ENCODE measurements at regions not wholly inside any gene's neighbourhood (a gene's known extent, or its start where the extent isn't known, plus 50 kb on each side); places are given as distances from the start of the nearest gene placed in this dataset.

DNA sequence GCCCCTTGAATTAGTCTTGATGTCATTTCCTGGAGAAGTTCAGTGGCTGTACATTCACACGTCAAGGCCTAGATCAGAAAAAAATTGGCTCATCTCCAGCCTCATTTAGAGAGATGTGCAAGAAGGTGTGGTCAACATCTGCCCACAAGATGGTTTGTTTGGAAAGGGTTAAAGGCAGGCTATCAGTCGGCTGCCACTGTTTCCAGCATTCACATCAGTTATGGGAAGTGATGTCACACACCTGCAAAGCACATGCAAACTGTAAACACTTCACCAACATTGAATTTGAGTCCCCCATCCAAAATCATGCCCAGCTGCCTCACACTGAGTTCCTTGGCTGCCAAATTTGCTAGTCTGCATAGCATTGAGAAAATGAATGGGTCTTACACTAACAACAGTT lies 498.3 kb upstream of the INTU start:
- DNase-seq (ENCODE audit: low read depth in 2 of 2): no peak

DNA sequence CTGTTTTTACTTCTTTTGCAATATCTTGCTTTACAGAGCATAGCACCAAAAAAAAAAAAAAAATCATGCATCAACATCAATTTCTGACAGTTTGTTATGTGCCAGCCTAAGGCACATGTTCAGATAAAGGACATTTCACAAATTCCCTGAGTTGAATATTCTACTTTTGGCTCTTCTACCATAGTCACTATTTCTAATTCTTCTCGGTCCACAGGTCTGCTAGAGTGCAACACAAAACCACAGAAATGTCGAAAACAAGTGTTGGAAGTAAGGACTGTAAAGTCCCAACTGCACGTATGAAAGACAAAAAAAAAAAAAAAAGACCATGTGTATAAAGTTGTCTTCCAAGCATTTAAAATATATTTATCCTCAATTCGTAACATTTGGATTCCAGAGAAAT lies 494.2 kb upstream of the INTU start:
- DNase-seq (ENCODE audit: low read depth in 2 of 2): no peak

DNA sequence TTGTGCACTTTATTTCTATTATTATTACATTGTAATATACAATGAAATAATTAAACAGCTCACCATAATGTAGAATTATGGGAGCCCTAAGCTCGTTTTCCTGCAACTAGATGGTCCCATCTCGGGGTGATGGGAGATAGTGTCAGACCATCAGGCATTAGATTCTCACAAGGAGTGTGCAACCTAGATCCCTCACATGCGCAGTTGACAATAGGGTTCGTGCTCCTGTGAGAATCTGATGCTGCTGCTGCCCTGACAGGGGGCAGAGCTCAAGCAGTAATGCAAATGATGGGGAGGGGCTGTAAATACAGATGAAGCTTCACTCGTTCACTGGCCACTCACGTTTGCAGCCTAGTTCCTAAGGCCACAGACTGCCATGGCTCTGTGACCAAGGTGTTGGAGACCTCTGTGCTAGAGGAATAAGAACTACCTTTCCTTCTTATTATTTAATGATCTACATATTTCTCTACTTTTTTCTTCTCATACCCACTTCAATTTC lies 492.9 kb upstream of the INTU start:
- no peak for DNase-seq (ENCODE audit: low read depth in 2 of 2)

DNA sequence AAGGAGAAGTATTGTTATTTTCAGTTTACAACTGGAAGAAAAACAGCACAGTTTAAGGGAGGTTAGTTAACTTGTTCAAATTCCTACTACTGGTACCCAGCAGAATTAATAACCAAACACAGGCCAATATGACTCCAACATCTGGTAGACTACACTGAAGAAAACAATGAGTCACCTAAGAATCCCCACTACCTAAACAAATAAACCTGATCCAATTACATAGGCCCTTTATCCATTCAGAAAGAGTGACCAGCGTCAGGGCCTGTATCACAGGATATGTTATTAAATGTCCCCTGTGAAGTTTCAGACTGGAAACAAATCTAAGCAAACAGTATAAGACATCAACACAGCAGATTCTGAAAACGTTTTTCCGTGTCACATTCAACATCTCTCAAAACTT lies 492.5 kb upstream of the INTU start:
- DNase-seq (ENCODE audit: low read depth in 2 of 2): no peak

DNA sequence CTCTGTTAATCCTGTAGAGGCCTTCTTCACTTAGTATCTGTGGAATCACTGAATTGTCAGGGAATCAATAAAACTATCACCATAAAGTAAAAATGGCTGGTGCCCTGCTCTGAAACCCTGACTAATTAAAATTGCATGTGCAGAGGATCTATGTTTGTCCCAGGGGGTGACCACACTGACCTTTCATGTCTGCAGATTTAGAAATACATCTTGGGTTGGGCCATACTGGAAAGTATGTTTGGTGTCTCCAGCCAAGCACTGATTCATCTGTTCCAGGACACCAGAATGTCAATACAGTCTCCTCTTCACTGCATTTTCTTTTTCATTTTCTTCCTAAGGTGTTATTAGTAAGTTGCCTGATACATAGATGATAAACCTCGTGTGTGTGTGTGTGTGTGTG lies 490.9 kb upstream of the INTU start:
- DNase-seq (ENCODE audit: low read depth in 2 of 2): no peak

DNA sequence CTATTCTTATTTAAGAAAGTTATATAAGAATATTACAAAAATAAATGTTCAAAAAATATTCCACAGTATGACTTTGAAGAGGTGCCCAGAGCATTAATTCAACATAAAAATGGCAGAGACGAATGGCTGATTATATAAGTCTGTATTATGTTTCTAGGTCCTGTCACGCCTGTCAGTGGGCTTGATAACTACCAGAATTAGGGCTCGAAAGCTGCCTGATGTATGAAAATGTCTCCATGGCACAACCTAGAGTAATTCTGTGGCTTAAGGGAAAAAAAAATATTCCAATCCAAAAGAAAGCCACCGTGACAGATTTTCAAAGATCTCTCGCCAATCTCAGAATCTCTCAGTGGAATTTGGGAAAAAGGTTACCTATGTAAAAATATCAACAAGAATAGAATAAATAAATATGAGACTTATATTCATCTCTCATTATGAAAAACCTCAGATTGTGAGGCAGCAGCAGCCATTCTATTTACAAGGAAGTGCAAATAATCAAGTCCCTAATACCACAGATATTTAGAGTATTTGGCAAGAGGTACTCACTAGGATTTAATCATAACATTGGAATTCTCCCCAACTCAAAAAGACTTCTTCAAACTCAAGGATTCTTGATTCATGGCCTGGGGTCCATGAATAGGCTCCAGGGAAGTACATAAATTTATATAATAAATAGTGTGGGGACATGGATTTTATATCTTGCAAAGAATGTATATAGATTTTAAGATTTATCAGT lies 489.1 kb upstream of the INTU start:
- no peak for DNase-seq (ENCODE audit: low read depth in 2 of 2)

DNA sequence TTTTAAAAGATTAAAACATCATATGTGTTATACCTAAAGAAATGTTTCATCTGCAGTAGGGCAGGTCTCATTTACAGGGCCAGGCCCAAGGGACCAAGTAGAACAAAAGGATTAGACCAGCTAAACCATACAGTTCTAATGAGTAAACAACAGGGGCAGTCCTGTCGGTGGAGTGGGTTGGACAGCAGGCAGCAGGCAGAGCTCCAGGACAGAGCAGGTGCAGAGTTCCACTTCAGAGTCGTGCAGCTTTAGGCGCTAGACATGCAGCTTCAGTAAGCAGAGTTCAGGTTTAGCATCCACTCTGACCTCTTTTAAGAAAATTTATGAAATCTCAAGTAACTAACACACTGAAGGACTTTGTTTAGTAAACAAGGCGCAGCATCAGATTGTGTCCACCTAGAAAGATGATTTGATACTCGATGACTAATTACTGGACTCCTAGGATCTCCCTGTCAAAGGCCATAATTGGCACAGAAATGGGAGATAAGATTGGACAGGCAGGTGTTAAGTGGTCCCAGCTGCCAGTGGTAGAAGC lies 487.7 kb upstream of the INTU start:
- no peak for DNase-seq (ENCODE audit: low read depth in 2 of 2)

DNA sequence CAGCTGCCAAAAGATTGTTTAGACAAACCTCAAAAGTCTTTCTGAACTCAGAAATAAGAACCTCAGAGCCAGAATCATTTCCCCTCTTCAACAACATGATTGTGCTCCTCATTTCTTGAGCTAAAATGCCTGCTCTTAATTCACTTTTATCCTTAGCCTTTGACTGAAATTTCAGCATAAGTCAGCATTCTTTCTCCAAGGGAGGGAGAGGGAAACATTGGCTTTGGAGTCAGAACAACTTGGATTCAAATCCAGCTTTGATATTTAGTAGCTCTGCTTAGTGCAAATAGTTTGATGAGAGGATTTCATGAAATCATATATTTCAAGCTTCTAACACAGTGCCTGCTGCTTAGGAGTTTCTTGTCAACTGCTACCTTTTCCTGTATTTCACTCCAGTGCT lies 484.6 kb upstream of the INTU start:
- DNase-seq (ENCODE audit: low read depth in 2 of 2): no peak

DNA sequence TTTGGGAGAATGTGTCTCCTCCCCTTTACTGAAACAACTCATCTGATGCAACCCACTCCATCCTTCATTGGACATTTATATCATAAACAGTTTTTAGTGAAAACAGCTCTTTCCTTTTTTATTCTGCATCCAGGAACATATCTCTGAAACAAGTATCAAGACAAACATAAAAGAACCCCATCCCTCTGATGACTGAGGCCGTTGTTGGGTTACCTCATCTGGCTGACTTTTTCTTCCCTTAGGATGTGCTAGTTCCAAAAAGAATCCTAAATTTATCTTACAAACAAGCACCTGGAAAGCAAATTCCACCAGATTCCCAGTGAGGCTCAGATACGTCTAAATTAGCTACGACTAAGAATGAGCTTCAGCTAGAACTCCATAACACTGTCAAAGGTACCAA lies 483.7 kb upstream of the INTU start:
- no peak for DNase-seq (ENCODE audit: low read depth in 2 of 2)

DNA sequence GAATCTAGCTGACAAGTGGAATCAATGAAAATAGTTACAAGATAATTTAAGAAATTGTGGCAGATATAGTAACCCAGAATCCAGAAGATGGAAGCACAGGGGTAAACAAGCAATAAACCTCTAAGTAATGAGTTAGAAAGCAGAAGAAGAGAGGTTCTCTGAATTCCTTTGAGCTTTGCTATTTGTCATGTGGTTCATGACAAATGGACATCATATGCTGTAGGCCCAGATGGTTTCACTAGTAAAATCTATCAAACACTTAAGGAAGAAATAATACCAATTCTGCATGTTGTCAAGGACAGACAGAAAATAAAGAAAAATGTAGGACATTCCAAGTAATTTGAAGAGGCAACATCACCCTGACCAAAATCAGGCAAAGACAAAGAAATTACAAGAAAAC lies 480.8 kb upstream of the INTU start:
- no peak for DNase-seq (ENCODE audit: low read depth in 2 of 2)

DNA sequence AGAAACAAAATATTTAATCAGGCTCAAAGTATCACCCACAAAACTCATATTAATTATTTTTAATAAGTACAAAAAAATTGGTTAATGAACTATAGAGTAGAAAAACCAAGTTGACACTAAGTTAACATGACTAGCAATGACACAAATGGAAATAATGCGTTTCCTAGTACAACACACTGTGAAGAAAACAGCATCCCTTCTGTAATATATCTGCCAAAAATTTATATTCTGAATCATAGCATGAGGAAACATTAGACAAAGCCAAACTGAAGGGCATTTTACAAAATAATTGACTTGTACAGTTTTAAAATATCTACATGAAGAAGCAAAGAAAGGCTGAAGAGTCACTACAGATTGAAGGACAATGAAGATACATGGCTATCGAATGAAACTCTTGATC lies 477.6 kb upstream of the INTU start:
- no peak for DNase-seq (ENCODE audit: low read depth in 2 of 2)

DNA sequence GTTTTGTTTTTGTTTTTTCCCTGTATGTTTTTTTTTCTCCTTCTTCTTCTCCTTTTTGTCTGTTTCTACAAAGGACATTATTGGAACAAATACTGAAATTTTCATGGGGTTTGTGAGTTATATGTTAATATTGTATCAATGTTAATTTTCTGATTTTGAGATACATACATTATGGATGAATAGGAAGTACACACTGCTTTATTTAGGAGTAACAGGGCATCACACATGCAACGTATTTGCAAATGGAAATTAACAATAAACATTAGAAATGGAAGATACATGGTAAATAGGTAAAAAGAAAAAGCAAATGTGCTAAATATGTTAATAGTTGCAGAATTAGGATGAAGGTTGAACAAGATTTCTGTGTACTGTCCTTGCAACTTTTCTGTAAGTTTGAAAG lies 477.2 kb upstream of the INTU start:
- no peak for DNase-seq (ENCODE audit: low read depth in 2 of 2)

DNA sequence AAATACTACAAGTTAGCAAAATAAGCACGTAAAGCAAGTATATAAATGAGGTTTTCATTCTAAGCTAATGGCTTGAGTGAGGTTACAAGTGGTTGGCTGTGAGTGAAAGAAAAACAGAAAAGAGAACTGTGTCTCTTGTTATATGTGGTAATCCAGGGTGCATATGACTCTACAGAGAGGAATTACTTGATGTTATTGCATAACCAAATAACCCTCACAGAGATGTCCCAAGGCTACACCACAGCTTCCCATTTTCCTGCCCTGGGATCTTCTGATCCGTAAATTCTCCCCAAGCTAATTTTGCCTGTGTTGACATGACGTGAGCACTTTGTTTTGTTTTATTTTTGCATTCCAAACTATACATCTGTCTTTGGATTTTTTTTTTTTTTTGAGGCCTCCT lies 470.0 kb upstream of the INTU start:
- DNase-seq (ENCODE audit: low read depth in 2 of 2): no peak

DNA sequence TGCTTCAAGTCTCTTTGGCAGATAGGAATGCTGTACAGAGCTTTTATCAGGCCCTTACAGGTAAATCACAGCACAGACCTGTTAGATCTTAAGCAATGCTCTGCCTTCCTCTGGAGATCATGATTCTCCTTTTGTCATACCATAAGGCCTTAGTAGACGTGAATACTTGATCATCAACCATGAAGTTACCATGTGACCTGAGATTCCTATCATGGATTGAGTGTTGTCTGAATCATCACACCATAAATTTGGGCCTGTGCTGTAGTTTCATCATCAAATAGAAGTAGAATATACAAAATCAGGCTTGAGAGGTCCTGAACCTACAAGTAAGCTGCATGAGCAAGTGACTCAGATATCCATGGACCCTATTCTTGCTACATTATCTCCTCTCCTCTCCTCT lies 466.8 kb upstream of the INTU start:
- DNase-seq (ENCODE audit: low read depth in 2 of 2): no peak

DNA sequence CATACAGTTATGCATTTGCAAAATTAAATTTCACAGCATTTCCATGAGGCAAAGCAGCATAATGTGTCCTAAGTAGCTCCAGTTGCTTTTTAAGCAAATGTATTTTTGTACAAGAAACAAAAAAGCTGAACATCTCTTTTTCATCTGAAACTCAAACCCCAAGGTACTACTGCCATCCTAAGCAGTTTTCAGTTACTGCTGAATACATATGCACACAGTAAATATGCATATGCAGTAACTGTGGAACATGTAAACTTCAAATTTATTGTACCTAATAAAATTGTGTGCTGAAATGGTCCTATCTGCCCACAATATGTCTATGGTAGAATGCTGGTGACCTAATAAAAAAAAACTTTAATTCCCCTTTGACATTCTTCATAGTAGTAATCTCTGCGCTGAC lies 458.6 kb upstream of the INTU start:
- DNase-seq (ENCODE audit: low read depth in 2 of 2): no peak

DNA sequence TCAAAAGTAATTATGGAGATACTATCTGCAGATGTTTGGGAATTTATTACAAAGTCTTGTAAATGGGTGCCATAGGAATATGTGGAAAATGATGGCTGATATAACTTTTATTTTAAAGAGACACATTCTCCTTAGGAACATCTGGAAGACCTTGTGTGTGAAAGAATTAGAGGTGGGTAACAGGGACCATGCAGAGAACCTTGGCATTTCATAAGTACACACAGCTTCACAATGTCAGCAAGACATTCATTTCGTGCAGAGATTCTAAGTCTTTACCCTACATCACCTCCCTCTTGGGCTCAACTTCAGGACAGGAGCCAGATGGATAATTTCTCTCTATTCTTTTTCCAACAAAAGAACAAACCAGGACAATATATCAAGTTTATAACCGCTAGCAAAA lies 458.1 kb upstream of the INTU start:
- DNase-seq (ENCODE audit: low read depth in 2 of 2): no peak

DNA sequence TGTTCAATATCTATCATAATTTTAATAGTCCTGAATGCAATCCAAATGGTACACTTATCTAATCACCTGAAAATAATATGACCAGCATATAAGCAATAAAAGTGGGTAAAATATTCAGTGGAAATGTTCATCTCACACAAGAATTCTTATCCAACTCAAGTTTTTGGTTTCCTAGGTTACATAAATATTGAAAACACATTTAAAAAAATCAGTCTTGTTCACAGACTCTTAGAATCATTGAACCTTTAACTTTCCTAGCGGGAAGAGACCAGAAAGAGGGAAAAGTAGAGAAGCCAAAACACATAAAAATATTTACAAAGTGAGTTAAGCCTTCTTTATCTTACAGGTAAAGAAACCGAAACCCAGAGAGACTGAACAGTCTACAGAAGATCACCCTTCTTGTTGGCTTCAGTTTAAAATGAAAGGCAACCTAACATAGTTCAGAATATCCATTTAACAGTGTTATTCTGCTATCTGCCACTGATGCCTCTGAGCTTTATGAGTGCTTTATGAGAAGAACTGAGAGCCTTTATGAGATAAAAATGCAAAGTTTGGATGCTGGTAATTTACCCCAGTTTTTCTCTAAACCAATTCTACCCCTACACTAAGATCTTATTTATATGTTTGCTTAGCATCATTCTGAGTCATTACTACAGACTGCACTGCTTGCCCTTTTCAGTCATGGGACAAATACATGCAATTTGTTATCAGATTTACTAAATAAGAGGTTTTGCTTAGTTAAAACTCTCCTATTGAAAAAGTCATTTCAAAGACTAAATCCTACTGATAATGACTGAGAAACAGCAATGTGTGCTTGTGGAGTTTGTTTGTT lies 453.3 kb upstream of the INTU start:
- no peak for DNase-seq (ENCODE audit: low read depth in 2 of 2)

DNA sequence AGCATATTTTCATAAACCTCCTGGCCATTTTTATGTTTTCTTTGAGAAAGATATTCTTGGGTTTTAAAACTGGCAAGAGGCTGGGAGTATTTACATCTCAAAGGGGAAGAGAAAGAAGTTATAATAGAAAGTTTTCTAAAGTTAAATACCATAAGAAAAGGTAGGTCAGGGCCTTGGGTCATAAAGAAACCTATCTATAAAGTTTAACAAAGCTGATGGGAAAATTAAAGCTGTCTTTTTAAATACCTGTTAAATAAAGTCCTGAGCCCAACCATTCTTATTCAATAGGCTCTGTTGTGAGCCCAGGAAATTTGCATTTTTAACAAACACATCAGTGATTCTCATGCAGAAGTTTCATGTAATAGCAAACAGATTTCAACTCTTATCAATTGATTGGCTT lies 451.8 kb upstream of the INTU start:
- DNase-seq (ENCODE audit: low read depth in 2 of 2): no peak

DNA sequence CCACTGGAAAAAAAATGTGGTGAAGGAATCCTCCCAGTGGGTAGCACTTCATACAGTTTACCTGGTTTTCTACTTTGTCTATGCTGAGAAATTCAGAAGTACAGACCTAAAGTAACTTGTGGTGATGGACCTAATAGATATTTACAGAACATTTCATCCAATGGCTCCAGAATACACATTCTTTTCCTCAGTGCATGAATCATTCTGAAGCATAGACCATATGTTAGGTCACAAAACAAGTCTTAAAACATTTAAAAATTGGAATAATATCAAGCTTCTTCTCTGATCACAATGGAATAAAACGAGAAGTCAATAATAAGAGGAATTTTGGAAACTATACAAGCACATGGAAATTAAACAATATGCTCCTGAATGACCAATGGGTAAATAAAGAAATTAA lies 450.1 kb upstream of the INTU start:
- no peak for DNase-seq (ENCODE audit: low read depth in 2 of 2)

DNA sequence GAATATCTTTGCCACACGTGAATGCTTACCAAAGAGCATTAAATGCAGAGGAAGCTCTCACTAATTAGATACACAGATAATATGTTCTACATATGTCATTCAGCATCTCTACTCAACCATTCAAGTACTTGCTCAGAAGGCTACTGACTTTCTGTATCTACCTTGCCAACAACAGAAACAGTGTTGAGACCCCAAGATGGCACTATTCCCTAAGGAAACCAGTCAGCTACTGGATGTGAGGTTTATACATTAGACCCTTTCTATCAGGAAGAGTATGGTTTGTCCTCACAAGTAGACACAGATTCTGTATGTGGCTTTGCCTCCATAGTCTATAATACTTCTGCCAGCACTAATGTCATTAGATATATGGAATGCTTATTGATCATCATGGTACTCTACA lies 443.9 kb upstream of the INTU start:
- DNase-seq (ENCODE audit: low read depth in 2 of 2): no peak

DNA sequence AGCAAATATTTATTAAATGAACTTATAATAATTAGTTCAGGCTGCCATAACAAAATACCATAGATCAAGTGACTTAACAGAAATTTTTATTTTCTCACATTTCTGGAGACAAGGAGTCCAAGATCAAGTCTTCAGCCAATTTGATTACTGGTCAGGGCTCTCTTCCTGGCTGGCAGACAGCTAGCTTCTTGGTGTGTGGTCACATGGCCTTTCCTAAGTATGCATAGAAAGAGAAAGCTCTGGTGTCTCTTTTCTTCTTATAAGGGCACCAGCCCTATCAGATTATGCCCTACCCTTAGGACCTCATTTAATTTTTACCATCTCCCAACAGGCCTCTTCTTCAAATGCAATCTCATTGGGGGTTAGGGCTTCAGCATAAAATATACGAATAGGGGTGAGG lies 438.5 kb upstream of the INTU start:
- no peak for DNase-seq (ENCODE audit: low read depth in 2 of 2)

DNA sequence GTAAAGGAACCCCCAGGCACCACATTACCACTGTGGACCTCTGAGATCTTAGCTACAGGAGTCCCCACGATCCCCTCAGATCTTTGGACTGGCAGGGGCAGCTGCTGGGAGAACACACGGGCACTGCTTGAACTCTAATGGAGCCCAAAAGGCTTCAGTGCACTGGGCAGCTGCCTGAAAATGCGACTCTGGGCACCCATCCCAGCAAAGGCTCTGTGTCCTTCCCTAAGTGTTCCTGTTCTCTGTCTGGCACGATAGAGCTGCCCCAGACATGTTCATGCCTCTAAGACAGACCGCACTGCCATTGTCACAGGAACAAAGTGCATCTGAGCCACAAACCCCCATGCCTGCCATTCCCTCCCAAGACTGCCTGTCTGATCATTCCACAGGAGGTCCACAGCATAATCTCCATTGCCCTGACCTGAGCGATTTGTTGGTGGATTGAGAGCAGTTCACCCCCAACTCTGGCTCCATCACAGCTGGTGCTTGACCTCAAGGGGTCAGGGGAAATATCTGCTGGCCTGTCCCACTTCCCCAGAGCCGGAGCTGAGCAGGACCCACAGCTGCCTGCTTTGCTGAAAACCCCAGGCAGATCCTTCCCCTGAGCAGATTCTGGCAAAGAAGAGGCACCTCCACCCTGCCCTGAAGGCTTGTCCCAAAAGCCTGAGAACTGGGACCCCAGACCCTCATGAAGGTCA lies 436.0 kb upstream of the INTU start:
- DNase-seq (ENCODE audit: low read depth in 2 of 2): no peak

Data from dermis microvascular lymphatic vessel endothelial cell (primary cell).